ENCODE measurements at regions not wholly inside any gene's neighbourhood (a gene's known extent, or its start where the extent isn't known, plus 50 kb on each side); places are given as distances from the start of the nearest gene placed in this dataset.
"Not testable (repeated sequence)": the region's sequence is repeated elsewhere in the genome, so short reads cannot be mapped to it uniquely, and the experiment has no call there.

DNA sequence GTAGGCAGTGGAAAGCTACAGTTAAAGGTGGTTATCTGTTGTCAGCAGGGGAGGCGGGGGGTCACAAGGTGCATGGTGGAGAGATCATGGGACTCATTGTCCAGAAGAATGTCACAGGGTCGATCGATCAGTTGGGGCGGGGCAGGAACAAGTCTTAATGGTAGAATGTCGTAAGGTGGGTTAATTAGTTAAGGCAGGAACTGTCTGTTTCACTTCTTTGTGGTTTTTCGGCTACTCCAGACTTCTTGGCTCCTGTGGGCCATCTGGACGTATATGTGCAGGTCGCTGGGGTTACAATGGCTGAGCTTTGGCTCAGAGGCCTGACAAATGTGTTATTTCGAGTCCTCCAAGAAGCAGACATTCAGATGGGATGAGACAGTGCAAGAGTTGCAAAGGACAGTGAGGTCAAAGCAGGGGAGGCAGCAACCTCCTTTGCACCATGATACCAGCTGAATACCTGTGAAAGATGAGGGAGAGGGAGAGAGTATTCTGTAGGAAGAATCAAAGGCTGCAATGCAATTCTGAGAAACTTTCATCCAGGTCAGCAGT is 246.9 kb upstream of the TMEM132C start:
- no peak overlapping the region for H2AFZ ChIP-seq (ENCODE audit: low read length)
- no peak overlapping the region for H3K4me2 ChIP-seq (ENCODE audit: low read depth, low read length, poor library complexity, severe bottlenecking)
- no peaks in the 10 kb centered on the region for H3K36me3 ChIP-seq (ENCODE audit: insufficient read depth, low read length)
- no peaks in the 10 kb centered on the region for H3K4me1 ChIP-seq (ENCODE audit: low read length)
- no peak for DNase-seq
- no peaks in the 10 kb centered on the region for H3K9me3 ChIP-seq (ENCODE audit: low read length)
- no peak overlapping the region for H3K4me3 ChIP-seq (ENCODE audit: low read length)
- no peaks in the 10 kb centered on the region for H3K27me3 ChIP-seq (ENCODE audit: low read length)
- H3K9ac ChIP-seq (ENCODE audit: low read length): no peak overlapping the region
- no peaks in the 10 kb centered on the region for H3K9me2 ChIP-seq (replicated peaks; ENCODE audit: insufficient read depth, low read length)
- H3K79me2 ChIP-seq (ENCODE audit: low read length): no peaks in the 10 kb centered on the region
- H4K20me1 ChIP-seq (ENCODE audit: insufficient read depth, low read depth, low read length): no peaks in the 10 kb centered on the region
- no peak overlapping the region for H3K27ac ChIP-seq (ENCODE audit: low read length)

GRCh38 chr12:128021561-128021960 is 245.4 kb upstream of the TMEM132C start:
- Histone ChIP-seq H3K36me3 (ENCODE audit: insufficient read depth, low read length) (no peaks in the 10 kb centered on the region), H4K20me1 (ENCODE audit: insufficient read depth, low read depth, low read length) (no peaks in the 10 kb centered on the region), H2AFZ (ENCODE audit: low read length) (no peak overlapping the region), H3K4me1 (ENCODE audit: low read length) (no peaks in the 10 kb centered on the region), H3K27ac (ENCODE audit: low read length) (no peak overlapping the region), H3K9ac (ENCODE audit: low read length) (no peak overlapping the region), H3K9me2 (replicated peaks; ENCODE audit: insufficient read depth, low read length) (no peaks in the 10 kb centered on the region), H3K4me3 (ENCODE audit: low read length) (no peak overlapping the region), H3K79me2 (ENCODE audit: low read length) (no peaks in the 10 kb centered on the region), H3K9me3 (ENCODE audit: low read length) (no peaks in the 10 kb centered on the region), H3K4me2 (ENCODE audit: low read depth, low read length, poor library complexity, severe bottlenecking) (no peak overlapping the region), H3K27me3 (ENCODE audit: low read length) (no peaks in the 10 kb centered on the region)
- DNase-seq: no peak

GRCh38 chr12:128025589-128026245 is 241.3 kb upstream of the TMEM132C start:
- H3K9me2 ChIP-seq (replicated peaks; ENCODE audit: insufficient read depth, low read length): no peaks in the 10 kb centered on the region
- no peak overlapping the region for H3K27ac ChIP-seq (ENCODE audit: low read length)
- no peaks in the 10 kb centered on the region for H3K79me2 ChIP-seq (ENCODE audit: low read length)
- H3K27me3 ChIP-seq (ENCODE audit: low read length): no peaks in the 10 kb centered on the region
- H4K20me1 ChIP-seq (ENCODE audit: insufficient read depth, low read depth, low read length): no peaks in the 10 kb centered on the region
- no peaks in the 10 kb centered on the region for H3K36me3 ChIP-seq (ENCODE audit: insufficient read depth, low read length)
- no peak overlapping the region for H3K4me3 ChIP-seq (ENCODE audit: low read length)
- H3K9me3 ChIP-seq (ENCODE audit: low read length): no peaks in the 10 kb centered on the region
- no peaks in the 10 kb centered on the region for H3K4me1 ChIP-seq (ENCODE audit: low read length)
- DNase-seq: no peak
- no peak overlapping the region for H3K4me2 ChIP-seq (ENCODE audit: low read depth, low read length, poor library complexity, severe bottlenecking)
- no peak overlapping the region for H2AFZ ChIP-seq (ENCODE audit: low read length)
- H3K9ac ChIP-seq (ENCODE audit: low read length): no peak overlapping the region

- no peak overlapping the region for H3K4me3 ChIP-seq (ENCODE audit: low read length)
- no peaks in the 10 kb centered on the region for H3K27me3 ChIP-seq (ENCODE audit: low read length)
- no peak overlapping the region for H2AFZ ChIP-seq (ENCODE audit: low read length)
- no peak overlapping the region for H3K9ac ChIP-seq (ENCODE audit: low read length)
- H4K20me1 ChIP-seq (ENCODE audit: insufficient read depth, low read depth, low read length): no peaks in the 10 kb centered on the region
- H3K4me2 ChIP-seq (ENCODE audit: low read depth, low read length, poor library complexity, severe bottlenecking): no peak overlapping the region
- H3K9me3 ChIP-seq (ENCODE audit: low read length): no peaks in the 10 kb centered on the region
- no peak overlapping the region for H3K27ac ChIP-seq (ENCODE audit: low read length)
- H3K79me2 ChIP-seq (ENCODE audit: low read length): no peaks in the 10 kb centered on the region
- DNase-seq: no peak
- H3K4me1 ChIP-seq (ENCODE audit: low read length): no peaks in the 10 kb centered on the region
- H3K36me3 ChIP-seq (ENCODE audit: insufficient read depth, low read length): no peaks in the 10 kb centered on the region
- H3K9me2 ChIP-seq (replicated peaks; ENCODE audit: insufficient read depth, low read length): no peaks in the 10 kb centered on the region
Measured at GRCh38 chr12:128026696-128027574, 240.0 kb upstream of the TMEM132C start.

DNA sequence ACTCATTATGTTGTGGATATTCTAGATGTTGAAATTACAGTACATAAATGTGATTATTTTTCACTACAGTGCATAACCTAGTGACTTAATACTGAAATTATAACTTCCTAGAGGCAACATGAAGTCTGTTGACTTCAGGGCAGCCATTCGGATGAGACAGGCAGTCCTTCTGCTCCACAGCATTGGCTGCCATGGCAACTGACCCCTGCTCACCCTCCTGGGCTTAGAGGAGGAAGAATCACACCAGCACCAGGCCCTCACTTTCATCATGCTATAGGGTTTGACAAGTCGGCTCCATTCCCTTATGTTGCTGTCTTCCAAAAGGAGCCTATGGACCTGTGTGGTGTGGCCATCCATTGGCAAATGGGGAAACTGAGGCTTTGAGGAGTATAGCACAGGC is 233.5 kb upstream of the TMEM132C start:
- no peak for DNase-seq
- H3K27me3 ChIP-seq (ENCODE audit: low read length): no peaks in the 10 kb centered on the region
- H4K20me1 ChIP-seq (ENCODE audit: insufficient read depth, low read depth, low read length): no peaks in the 10 kb centered on the region
- H3K36me3 ChIP-seq (ENCODE audit: insufficient read depth, low read length): no peaks in the 10 kb centered on the region
- H3K4me1 ChIP-seq (ENCODE audit: low read length): no peaks in the 10 kb centered on the region
- H3K4me2 ChIP-seq (ENCODE audit: low read depth, low read length, poor library complexity, severe bottlenecking): no peak overlapping the region
- no peak overlapping the region for H3K4me3 ChIP-seq (ENCODE audit: low read length)
- no peaks in the 10 kb centered on the region for H3K9me2 ChIP-seq (replicated peaks; ENCODE audit: insufficient read depth, low read length)
- no peak overlapping the region for H3K9ac ChIP-seq (ENCODE audit: low read length)
- H3K79me2 ChIP-seq (ENCODE audit: low read length): no peaks in the 10 kb centered on the region
- no peak overlapping the region for H3K27ac ChIP-seq (ENCODE audit: low read length)
- H3K9me3 ChIP-seq (ENCODE audit: low read length): no peaks in the 10 kb centered on the region
- no peak overlapping the region for H2AFZ ChIP-seq (ENCODE audit: low read length)

DNA sequence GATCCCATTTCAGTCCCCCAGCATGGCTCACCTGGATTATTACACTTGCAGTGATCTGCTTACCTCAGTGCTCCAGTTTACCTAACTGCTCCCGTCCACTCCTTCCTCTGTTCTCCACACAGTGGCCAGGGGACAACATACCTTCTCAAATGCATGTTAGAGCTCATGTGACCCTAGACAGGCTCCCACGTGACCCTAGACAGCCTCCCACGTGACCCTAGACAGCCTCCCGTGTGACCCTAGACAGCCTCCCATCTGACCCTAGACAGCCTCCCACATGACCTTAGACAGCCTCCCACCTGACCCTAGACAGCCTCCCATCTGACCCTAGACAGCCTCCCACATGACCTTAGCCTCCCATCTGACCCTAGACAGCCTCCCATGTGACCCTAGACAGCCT is 226.0 kb upstream of the TMEM132C start:
- H3K4me2 ChIP-seq (ENCODE audit: low read depth, low read length, poor library complexity, severe bottlenecking): no peak overlapping the region
- no peaks in the 10 kb centered on the region for H3K79me2 ChIP-seq (ENCODE audit: low read length)
- no peaks in the 10 kb centered on the region for H3K27me3 ChIP-seq (ENCODE audit: low read length)
- no peak overlapping the region for H3K4me3 ChIP-seq (ENCODE audit: low read length)
- no peaks in the 10 kb centered on the region for H3K4me1 ChIP-seq (ENCODE audit: low read length)
- H3K9me2 ChIP-seq (replicated peaks; ENCODE audit: insufficient read depth, low read length): no peaks in the 10 kb centered on the region
- no peak overlapping the region for H3K27ac ChIP-seq (ENCODE audit: low read length)
- no peak for DNase-seq
- no peaks in the 10 kb centered on the region for H4K20me1 ChIP-seq (ENCODE audit: insufficient read depth, low read depth, low read length)
- H3K9me3 ChIP-seq (ENCODE audit: low read length): no peaks in the 10 kb centered on the region
- no peaks in the 10 kb centered on the region for H3K36me3 ChIP-seq (ENCODE audit: insufficient read depth, low read length)
- H3K9ac ChIP-seq (ENCODE audit: low read length): no peak overlapping the region
- no peak overlapping the region for H2AFZ ChIP-seq (ENCODE audit: low read length)

GRCh38 chr12:128042283-128042682 is 224.7 kb upstream of the TMEM132C start:
- H3K4me1 ChIP-seq (ENCODE audit: low read length): not testable (repeated sequence)

GRCh38 chr12:128042825-128043224 is 224.1 kb upstream of the TMEM132C start:
- no peak overlapping the region for H3K9ac ChIP-seq (ENCODE audit: low read length)
- no peak overlapping the region for H3K27ac ChIP-seq (ENCODE audit: low read length)
- no peaks in the 10 kb centered on the region for H3K9me2 ChIP-seq (replicated peaks; ENCODE audit: insufficient read depth, low read length)
- H3K79me2 ChIP-seq (ENCODE audit: low read length): no peaks in the 10 kb centered on the region
- H4K20me1 ChIP-seq (ENCODE audit: insufficient read depth, low read depth, low read length): no peaks in the 10 kb centered on the region
- H3K4me1 ChIP-seq (ENCODE audit: low read length): no peaks in the 10 kb centered on the region
- DNase-seq: no peak
- H3K4me2 ChIP-seq (ENCODE audit: low read depth, low read length, poor library complexity, severe bottlenecking): no peak overlapping the region
- no peaks in the 10 kb centered on the region for H3K36me3 ChIP-seq (ENCODE audit: insufficient read depth, low read length)
- no peak overlapping the region for H2AFZ ChIP-seq (ENCODE audit: low read length)
- no peaks in the 10 kb centered on the region for H3K27me3 ChIP-seq (ENCODE audit: low read length)
- no peaks in the 10 kb centered on the region for H3K9me3 ChIP-seq (ENCODE audit: low read length)
- H3K4me3 ChIP-seq (ENCODE audit: low read length): no peak overlapping the region

More at GRCh38 chr12:128042283-128042682, 224.7 kb upstream of the TMEM132C start:
- not testable (repeated sequence) for H3K4me2 ChIP-seq (ENCODE audit: low read depth, low read length, poor library complexity, severe bottlenecking); H3K9ac ChIP-seq (ENCODE audit: low read length); H3K9me2 ChIP-seq (replicated peaks; ENCODE audit: insufficient read depth, low read length); H3K79me2 ChIP-seq (ENCODE audit: low read length); H3K4me3 ChIP-seq (ENCODE audit: low read length); H2AFZ ChIP-seq (ENCODE audit: low read length); H3K36me3 ChIP-seq (ENCODE audit: insufficient read depth, low read length); H3K27ac ChIP-seq (ENCODE audit: low read length); DNase-seq; H4K20me1 ChIP-seq (ENCODE audit: insufficient read depth, low read depth, low read length); H3K9me3 ChIP-seq (ENCODE audit: low read length); H3K27me3 ChIP-seq (ENCODE audit: low read length)
